DND-41 (cell line): ENCODE measurements at regions not wholly inside any gene's neighbourhood (a gene's known extent, or its start where the extent isn't known, plus 50 kb on each side); places are given as distances from the start of the nearest gene placed in this dataset.

Experiments
- EZH2 ChIP-seq: IDR thresholded peaks from 3 replicates; pipeline ENCODE4 v1.6.1; 2012; ENCODE audit warnings: borderline replicate concordance, low read depth, mild to moderate bottlenecking, moderate library complexity, low read length, inconsistent platforms; ENCODE audit not compliant: severe bottlenecking
- TF ChIP-seq, protein P1 (sequence below): IDR thresholded peaks from 2 replicates; pipeline ENCODE4 v1.5.1; 2012; ENCODE audit warnings: borderline replicate concordance, low read length, moderate library complexity, mild to moderate bottlenecking; ENCODE audit not compliant: poor library complexity, severe bottlenecking; ENCODE audit errors: extremely low read depth

DNA sequence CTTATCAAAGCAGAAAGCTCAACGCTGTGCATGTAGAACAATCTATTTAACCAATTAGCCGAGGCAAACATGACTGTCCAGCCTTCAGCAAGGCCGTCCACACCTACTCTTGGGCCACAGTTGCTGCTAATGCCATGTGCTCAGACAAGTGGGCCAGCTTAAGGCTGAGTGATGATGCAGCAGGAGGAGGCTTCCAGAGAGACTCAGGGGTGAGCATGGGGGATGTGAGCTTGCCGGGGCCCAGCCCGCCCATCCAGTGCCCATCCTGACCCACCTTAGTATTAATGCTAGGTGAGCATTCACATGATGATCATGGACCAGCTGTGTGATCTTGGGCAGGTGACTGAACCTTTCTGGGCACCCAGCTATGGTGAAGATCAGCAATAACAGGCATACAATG lies 150.1 kb downstream of the TPRA1 start:
- TF ChIP-seq, protein P1, sequence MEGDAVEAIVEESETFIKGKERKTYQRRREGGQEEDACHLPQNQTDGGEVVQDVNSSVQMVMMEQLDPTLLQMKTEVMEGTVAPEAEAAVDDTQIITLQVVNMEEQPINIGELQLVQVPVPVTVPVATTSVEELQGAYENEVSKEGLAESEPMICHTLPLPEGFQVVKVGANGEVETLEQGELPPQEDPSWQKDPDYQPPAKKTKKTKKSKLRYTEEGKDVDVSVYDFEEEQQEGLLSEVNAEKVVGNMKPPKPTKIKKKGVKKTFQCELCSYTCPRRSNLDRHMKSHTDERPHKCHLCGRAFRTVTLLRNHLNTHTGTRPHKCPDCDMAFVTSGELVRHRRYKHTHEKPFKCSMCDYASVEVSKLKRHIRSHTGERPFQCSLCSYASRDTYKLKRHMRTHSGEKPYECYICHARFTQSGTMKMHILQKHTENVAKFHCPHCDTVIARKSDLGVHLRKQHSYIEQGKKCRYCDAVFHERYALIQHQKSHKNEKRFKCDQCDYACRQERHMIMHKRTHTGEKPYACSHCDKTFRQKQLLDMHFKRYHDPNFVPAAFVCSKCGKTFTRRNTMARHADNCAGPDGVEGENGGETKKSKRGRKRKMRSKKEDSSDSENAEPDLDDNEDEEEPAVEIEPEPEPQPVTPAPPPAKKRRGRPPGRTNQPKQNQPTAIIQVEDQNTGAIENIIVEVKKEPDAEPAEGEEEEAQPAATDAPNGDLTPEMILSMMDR = no peak
- TF ChIP-seq EZH2 = no peak
